NOMO-1 treated with dmso at 0.1 percent for 144 hours (cell line): ENCODE measurements at regions not wholly inside any gene's neighbourhood (a gene's known extent, or its start where the extent isn't known, plus 50 kb on each side); places are given as distances from the start of the nearest gene placed in this dataset.
"Not testable (repeated sequence)": the region's sequence is repeated elsewhere in the genome, so short reads cannot be mapped to it uniquely, and the experiment has no call there.

Source experiments
- DNase-seq: peaks from one replicate; lab custom pipeline; 2025; ENCODE audit not compliant: unreplicated experiment; lab: John Stamatoyannopoulos, UW

DNA sequence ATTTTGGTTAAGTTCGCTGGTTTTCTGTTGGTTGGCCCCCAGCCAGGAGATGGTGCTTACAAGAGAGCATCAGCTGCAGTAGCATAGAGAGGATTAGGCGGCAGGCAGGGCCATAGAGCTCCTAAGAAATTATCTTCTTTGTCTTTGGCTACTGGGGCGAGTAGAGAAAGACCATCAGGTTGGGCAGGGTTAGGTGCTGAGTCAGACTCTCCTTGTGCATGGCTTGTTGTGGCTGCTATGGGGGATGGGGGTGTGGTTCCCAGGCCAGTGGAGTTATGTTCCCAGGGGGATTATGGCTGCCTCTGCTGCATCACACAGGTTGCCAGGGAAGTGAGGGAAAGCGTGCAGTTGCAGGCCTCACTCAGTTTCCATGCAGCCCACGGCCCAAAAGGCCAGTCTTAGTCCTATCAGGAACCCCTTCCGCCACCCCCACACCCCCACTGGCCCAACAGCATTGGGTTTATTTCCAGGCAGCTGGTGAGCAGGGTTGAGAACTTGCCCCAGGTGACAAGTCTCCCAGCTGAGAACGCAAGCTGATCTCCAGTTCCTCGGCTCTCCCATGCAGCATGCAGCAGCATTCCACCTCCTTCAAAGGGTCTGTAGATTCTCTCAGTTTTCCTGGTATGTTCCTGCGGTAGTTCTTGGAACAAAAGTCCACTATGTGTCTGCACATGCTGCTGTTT lies 243.7 kb downstream of the UTRN start:
- DNase-seq: no peak

DNA sequence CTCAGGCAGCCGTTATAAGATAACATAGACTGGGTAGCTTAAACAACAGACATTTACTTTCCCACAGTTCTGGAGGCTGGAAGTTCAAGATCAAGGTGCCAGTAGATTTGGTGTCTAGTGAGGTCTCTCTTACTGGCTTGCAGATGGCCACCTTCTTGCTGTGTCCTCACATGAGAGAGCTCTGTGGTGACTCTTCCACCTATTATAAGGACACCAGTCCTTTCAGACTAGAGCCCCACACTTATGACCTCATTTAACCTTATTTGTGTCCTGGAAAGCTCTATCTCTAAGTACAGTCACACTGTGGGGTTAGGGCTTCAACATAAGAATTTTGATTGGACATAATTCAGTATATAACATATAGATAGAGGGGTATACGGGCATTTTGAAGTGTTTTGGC lies 245.0 kb downstream of the UTRN start:
- DNase-seq: no peak

DNA sequence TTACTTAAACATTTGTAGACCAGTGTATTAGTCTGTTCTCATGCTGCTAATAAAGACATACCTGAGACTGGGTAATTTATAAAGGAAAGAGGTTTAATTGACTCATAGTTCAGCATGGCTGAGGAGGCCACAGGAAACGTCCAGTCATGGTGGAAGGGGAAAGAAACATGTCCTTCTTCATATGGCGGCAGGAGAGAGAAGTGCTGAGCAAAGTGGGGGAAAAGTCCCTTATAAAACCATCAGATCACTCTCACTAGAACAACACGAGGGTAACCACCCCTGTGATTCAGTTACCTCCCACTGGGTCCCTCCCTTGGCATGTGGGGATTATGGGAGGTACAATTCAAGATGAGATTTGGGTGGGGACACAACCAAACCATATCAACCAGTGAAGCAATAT lies 247.1 kb downstream of the UTRN start:
- DNase-seq: not testable (repeated sequence)

DNA sequence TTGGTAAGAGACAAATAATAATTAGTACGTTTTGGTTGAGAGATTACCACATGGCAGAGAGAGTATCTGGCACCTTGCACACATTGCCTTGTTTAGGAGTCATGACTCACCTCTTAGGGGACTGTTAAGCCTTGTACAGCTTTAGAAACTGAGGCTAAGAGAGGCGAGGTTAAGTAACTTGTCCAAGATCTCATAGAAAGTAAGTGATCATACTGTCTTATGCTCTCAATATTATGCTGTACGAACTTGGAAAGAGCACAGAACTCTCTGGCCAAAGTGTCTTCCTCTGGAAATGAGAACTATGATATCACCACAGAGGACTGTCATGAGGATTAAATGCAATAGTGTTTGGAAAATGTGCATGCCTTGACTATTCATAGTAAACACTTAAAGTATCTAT lies 249.0 kb downstream of the UTRN start:
- no peak for DNase-seq

DNA sequence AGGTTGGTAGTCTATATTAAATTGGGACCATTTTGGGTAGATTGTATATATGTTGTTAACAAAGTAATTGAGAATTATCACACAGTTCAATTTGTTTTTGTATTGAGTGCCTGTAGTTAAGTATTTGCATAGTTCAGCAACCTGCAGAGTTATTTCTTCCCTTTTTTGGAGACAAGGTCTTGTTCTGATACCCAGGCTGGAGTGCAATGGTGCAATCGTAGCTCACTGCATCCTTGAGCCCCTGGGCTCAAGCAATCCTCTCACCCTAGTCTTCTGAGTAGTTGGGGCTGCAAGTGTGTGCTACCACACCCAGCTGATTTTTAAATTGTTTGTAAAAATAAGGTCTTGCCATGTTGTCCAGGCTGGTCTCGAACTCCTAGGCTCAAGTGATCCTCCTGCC lies 250.5 kb downstream of the UTRN start:
- DNase-seq: no peak

DNA sequence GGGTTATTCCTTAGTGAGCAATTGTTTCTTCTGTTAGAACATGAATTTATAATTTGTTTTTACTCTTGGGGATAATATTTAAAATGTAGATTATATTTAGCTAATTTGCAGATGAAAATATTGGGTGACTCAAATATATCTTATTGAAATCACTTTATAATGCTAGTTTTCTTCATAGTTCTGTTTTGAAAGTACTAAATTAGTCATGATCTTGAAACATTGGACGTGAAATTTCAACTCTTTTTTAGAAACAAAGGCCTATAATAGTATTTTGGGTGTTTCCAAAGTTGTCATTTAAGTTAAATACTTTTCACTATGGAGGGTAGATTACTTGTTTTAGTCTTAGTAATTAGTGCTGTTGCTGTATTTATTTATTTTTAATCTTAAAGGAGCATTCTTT lies 250.9 kb downstream of the UTRN start:
- DNase-seq: no peak

DNA sequence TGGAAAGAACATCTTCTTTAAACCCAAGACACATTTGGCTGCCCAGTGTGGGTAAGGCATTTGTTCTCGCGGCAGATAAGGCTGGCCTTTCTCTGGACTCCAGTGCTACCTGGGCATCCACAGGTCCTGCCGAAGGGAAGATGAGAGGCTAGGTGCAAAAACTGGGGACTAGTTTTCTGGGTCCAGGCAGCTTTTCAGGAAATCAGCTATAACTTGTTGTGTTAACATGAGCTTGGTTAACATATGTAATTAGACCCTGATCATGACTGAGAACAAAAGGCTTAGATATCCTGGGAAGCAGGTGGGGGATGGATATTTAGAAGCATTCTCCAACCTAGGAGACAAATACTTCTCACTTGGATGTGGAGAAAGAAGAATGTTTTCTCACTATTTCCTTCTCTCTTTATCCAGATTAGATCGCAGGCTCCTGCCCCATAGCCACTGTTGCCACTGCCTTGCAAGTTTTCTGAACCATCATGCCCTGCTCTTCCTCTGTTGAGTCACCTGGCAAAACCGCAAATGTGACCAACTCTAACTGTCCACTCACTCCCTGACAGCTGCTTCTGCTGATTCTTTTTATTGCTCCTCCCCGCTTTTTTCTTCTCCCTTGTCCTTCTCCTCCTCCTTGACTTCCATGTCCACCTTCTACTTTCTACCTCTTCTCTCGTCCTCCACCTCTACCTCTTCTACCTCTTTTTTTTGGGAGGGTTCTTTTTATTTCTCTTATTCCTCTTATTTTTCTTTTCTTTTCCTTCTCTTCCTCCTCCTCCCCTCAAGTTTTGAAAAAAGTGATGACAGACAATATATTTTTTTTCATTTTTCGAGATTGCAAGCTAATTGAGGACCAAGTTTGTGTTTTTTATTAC lies 258.1 kb downstream of the UTRN start:
- DNase-seq: peak; percentile 87

DNA sequence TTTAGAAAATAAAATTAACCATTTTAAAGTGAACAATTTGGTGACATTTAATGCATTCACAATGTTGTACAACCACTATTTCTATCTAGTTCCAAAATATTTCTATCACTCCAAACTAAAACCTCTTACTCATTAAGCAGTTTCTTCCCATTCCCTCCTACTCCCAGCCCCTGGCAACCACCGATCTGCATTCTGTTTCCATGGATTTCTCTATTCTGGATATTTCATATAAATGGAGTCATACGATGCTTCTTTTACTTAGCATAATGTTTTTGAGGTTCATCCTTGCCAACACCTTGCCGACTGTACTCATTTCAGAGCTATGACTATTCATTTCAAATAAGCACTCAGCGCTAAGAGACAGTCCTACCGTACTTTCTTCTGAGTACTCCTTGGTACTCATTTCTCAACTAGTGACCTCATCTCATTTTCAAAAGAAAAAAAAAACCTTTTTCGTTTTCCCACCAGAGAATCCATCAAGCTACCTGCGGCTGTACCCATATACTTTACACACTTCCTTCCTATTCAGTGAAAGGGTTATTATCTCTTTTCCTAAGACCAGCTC lies 259.2 kb downstream of the UTRN start:
- DNase-seq: no peak

DNA sequence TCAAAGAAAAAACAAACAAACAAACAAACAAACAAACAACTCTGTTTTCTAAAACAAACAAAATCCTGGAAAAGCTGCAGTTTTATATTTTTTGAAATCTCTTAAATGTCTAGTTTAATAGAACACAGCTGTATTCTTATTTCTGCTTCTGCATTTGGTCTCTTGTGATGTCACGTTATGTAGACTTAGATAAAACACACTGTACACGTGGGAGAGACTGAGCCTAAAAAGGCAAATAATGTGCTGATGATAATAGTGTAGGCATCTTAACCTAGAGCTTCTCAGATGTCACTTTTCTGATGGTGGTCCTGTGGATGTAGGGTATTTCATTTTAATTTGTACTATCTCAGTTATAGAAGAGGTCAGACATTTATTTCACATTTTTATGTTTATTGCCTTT lies 261.7 kb downstream of the UTRN start:
- no peak for DNase-seq

DNA sequence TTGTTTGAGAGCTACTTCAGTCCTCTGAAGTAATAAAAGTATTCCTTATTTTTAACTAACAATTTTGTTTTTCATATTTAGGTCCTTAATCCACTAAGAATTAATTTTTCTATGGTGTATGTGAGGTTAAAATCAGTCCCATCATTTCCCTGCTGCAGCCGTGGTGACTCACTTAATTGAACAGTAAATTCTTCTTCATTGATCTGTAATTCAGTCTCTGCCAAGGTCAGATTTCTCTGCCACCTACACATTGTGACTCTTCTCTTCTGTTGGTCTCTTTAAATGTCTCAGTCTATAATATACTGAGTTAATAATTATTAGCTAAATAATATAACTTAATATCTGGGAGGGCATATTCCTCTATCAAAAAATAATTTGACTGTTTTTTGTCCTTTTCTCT lies 262.3 kb downstream of the UTRN start:
- no peak for DNase-seq

DNA sequence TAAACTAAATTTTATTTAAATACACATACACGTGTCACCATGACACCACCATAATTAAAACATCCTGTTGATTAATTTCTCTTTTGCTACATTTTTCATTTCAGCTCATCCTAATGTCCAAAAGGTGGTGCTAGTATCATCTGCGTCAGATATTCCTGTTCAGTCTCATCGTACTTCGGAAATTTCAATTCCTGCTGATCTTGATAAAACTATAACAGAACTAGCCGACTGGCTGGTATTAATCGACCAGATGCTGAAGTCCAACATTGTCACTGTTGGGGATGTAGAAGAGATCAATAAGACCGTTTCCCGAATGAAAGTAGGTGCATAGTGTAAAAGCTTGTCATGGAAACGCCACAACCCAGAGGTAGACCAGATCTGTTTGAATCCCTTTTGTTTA lies 263.4 kb downstream of the UTRN start:
- DNase-seq: no peak

DNA sequence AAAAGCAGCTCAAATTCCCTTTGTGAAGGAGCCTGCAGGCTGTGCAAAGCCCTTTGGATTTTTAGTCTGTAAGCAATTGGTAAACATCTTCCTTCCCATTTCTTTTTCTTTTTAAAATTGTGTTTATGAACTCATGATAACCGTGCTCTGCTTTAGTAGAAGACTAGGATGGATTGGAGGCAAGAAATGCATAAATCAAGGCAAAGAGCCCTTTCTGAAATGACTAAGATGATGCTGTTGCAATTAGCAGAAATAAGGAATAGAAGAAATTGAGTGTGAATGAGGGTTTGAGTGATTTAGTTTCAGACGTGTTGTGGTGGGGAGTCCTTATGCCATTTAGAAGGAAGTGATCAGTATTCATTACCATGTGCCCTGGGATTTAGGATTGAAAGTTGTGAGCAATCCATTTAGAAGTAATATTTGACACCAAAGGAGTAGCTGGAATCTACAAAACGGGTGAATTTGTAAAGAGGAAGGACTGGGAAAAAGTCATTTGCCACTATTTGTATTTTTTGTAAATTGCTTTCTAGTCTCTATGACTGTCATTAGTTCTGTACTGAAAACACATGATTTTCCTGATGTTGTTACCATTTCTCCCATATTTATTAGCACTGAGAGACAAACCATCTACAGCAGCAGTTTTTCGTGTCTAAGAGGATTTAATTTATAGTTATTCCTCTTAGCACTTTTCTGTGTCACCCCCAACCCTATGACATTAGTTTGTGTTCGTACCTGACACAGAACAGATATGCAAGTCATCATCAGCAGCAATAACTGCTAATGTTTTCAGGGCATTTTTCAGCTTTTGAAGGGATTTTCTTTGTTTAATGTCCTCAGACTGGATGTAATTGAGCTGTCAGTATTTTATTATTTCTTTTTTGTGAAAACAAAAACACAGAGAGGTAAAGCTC lies 265.0 kb downstream of the UTRN start:
- peak; percentile 45 for DNase-seq

DNA sequence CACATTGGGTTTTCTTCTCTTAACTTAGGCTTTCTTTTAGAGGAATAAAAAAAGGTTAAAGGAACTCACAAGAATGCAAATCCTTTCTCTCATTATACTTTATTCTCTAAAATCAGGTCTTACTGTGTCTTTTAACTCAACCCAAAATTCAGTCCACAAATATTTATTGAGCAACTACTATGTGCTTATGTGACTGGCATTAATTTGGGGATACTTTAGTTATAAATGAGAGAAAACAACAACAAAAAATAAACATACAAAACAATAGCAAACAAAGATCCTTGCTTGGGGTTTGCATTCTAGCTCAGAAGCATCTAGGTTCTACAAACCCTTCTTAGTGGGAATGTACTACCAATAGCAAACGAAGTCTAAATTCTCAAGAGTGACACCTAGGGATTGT lies 266.2 kb downstream of the UTRN start:
- DNase-seq: no peak

DNA sequence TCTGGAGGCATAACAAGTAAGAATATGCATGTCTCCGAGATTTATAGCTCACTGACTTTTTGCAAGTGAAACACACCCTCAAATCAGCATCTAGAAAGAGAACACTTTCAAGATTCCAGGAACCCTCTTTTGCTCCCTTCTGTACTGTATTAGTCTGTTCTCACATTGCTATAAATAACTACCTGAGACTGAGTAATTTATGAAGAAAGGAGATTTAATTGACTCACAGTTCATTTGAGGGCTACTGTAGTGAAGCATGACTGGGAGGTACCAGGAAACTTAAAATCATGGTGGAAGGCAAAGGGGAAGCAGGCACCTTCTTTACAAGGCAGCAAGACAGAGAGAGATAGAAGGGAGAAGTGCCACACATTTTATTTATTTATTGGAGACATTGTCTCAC lies 269.9 kb downstream of the UTRN start:
- DNase-seq: no peak

DNA sequence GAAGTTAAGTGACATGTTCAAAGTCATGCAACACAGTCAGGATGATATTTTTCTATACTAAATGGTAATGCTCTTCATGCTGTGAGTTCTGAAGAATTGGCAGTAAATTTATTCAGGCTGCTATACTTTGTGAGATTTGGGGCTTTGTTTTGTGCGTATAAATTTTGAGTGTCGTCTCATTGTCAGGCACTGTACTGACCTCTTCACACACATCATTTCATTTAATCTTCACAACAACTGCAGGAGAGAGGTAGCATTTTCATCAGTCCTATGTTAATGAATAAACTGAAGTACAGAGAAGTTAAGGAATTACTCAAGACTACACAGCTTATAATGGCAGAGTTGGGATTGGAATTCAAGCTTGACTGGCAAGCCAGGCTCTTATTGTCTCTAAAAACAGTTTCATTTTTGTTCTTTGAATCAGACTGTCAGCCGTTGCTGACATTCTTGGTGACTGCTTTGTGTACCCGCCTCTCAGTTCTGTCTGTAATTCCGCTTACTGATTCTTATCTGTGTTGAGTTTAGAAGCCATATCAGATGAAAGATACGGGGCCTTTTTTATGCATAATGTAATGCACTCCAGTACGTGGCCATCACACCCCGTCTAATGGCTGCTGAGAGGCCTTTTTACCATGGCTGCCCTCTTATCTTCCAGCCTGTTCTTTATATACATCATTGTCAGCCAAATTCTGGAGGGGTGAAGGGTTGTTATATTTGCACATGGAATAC lies 274.9 kb downstream of the UTRN start:
- no peak for DNase-seq

DNA sequence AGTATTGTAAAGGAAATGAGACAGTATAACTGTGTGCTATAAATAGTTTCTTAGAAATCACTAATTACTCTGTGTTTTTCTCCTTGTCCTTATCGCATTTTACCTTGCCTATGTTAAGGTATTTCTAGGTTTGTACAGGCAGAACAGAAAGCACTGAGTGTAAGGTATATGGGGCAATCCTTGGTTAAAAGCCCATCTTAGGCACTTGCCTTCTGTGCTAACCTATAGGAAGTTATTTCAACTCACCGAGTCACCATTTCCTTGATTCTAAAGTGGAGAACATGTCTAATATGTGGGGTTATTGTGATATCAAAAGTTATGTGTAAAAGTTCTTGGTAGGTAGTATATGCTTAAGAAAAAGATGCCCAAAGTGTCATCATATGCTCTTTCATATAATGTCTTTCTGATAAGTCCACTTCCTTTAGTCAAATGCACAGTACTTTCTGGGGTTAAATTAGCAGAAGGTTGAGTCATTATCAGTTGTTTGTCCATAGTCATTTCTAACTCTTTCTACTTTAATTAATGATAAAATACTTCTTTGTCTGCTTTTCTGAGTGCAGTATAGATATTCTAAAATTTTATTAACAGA lies 276.4 kb downstream of the UTRN start:
- no peak for DNase-seq

DNA sequence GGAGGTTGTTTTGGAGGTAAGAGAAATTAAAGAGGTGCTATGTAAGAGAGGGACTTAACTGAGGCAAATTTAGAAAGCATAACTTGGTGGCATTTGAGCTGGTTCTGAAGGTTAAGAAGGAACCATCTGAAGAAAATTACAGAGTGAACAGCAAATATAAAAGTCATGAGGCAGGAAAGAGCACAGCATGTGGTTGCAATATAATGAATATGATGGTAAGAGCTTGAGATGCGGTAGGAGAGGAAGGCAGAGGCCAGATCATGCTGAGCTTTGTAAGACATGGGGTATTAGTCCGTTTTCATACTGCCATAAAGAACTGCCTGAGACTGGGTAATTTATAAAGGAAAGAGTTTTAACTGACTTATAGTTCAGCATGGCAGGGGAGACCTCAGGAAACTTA lies 279.1 kb downstream of the UTRN start:
- no peak for DNase-seq

DNA sequence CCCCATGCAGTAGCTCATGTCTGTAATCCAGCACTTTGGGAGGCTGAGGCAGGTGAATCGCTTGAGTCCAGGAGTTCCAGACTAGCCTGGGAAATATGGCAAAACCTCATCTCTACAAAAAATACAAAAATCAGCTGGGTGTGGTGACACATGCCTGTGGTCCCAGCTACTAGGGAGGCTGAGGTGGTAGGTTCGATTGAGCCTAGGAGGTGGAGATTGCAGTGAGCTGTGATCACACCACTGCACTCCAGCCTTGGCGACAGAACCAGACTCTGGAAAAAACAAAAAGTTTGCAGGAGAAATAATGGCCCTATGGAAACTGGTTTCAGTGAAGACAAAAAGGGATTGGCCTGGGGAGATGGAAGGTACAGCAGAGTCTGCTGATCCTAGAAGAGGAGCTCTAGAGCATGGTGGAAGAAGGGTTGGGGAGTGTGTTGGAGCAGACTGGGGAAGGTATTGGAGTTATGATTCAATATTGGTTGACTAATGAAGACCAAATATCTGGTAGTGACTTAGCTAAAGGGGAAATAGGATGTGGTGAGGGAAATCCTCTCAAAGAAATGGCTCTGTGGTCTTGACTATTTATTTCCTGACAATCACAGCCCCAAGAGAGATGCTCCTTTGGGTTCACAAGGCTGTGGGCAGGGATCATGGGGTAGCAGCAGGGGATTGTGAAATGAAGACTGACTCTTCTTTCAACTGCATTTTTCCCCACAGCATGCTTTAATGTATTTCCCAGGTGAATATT lies 281.9 kb downstream of the UTRN start:
- peak; percentile 88 for DNase-seq

DNA sequence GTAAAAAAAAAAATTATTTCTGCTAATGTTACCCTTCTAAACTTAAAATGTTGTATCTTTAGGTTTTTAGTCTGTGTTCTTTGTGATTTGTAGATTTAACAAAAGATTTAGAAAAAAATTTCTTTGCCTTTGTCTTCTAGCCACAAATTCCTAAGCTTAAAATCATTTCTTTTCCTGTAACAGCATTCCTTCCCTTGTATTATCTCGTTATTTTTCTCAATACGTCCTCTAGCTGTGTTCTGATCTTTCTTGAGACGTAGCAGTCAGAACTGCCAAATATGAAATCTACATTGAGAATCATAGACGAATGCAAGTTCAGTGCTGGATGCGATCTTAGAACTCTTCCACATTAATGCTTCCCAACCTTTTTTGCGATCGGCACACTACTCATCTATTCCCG lies 283.1 kb downstream of the UTRN start:
- no peak for DNase-seq

DNA sequence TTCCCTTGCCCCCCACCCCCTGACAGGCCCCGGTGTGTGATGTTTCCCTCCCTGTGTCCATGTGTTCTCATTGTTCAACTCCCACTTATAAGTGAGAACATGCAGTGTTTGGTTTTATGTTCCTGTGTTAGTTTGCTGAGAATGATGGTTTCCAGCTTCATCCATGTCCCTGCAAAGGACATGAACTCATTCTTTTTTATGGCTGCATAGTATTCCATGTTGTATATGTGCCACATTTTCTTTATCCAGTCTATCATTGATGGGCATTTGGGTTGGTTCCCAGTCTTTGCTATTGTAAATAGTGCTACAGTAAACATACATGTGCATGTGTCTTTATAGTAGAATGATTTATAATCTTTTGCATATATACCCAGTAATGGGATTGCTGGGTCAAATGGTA lies 287.4 kb downstream of the UTRN start:
- not testable (repeated sequence) for DNase-seq
